WTC11 (cell line): ENCODE measurements at regions not wholly inside any gene's neighbourhood (a gene's known extent, or its start where the extent isn't known, plus 50 kb on each side); places are given as distances from the start of the nearest gene placed in this dataset.

Experiments
- ATAC-seq: fragments of 200-7000 bp; cut with Tn5 transposase; 2 replicates; pipeline ENCODE4 v1.10.0; 2021; ENCODE audit warnings: mild to moderate bottlenecking, moderate library complexity
- CTCF ChIA-PET: fragments of 300-600 bp; sonication (Branson Sonifier 250); formaldehyde crosslinking; loops from one replicate; lab custom pipeline; 2021; ENCODE audit warnings: antibody characterized with exemption; lab: Charles Lee
- POLR2A ChIA-PET: fragments of 350-600 bp; sonication (Branson Sonifier 250); formaldehyde crosslinking; loops from one replicate; lab custom pipeline; 2021; ENCODE audit warnings: antibody characterized with exemption; lab: Charles Lee
- DNase-seq: peaks from one replicate; pipeline ENCODE4 v3.0.0; 2021; ENCODE audit warnings: low spot score
- H3K27ac Mint-ChIP-seq: 2 replicates; pipeline ENCODE4 v1.8.0; 2021; ENCODE audit warnings: mixed read lengths
- H3K27me3 Mint-ChIP-seq: 2 replicates; pipeline ENCODE4 v1.8.0; 2021; ENCODE audit warnings: low read depth, mild to moderate bottlenecking, moderate library complexity, mixed read lengths
- H3K36me3 Mint-ChIP-seq: 2 replicates; pipeline ENCODE4 v1.8.0; 2021; ENCODE audit warnings: mixed read lengths
- H3K4me1 Mint-ChIP-seq: 2 replicates; pipeline ENCODE4 v1.8.0; 2022; ENCODE audit warnings: mixed read lengths
- H3K4me3 Mint-ChIP-seq: 2 replicates; pipeline ENCODE4 v1.8.0; 2021; ENCODE audit warnings: mild to moderate bottlenecking, moderate library complexity, mixed read lengths
- H3K9me3 Mint-ChIP-seq: 2 replicates; pipeline ENCODE4 v1.8.0; 2021; ENCODE audit warnings: mixed read lengths
- FOXP1 ChIP-seq: sonication (generic); formaldehyde crosslinking; IDR thresholded peaks from 2 replicates; pipeline ENCODE4 v1.8.0; 2022; ENCODE audit warnings: missing genetic modification reagents, mild to moderate bottlenecking, moderate library complexity, borderline replicate concordance
- GABPB1 ChIP-seq: sonication (generic); formaldehyde crosslinking; IDR thresholded peaks from 2 replicates; pipeline ENCODE4 v1.8.1; 2023; ENCODE audit warnings: mild to moderate bottlenecking, missing genetic modification reagents
- OVOL2 ChIP-seq: fragments of 250-450 bp; sonication (Bioruptor Pico); IDR thresholded peaks from 2 replicates; pipeline ENCODE4 v1.9.0; 2021; ENCODE audit warnings: mild to moderate bottlenecking, borderline replicate concordance
- SMAD3 ChIP-seq: sonication (generic); formaldehyde crosslinking; IDR thresholded peaks from 2 replicates; pipeline ENCODE4 v1.8.0; 2022; ENCODE audit warnings: missing genetic modification reagents, mild to moderate bottlenecking, borderline replicate concordance
- TP53 ChIP-seq: sonication (generic); formaldehyde crosslinking; IDR thresholded peaks from 2 replicates; pipeline ENCODE4 v1.8.1; 2023; ENCODE audit warnings: mild to moderate bottlenecking, missing genetic modification reagents
- ZBTB21 ChIP-seq: sonication (generic); formaldehyde crosslinking; IDR thresholded peaks from 2 replicates; pipeline ENCODE4 v1.8.1; 2023; ENCODE audit warnings: mild to moderate bottlenecking, missing genetic modification reagents, borderline replicate concordance
- ZNF121 ChIP-seq: sonication (generic); formaldehyde crosslinking; IDR thresholded peaks from 2 replicates; pipeline ENCODE4 v1.8.0; 2023; ENCODE audit warnings: missing genetic modification reagents
- ZNF219 ChIP-seq: sonication (generic); formaldehyde crosslinking; IDR thresholded peaks from 2 replicates; pipeline ENCODE4 v1.8.0; 2023; ENCODE audit warnings: missing genetic modification reagents, mild to moderate bottlenecking, borderline replicate concordance
- ZNF232 ChIP-seq: sonication (generic); formaldehyde crosslinking; IDR thresholded peaks from 2 replicates; pipeline ENCODE4 v1.8.0; 2022; ENCODE audit warnings: mild to moderate bottlenecking, missing genetic modification reagents
- ZNF396 ChIP-seq: fragments of 250-450 bp; sonication (Bioruptor Pico); IDR thresholded peaks from 2 replicates; pipeline ENCODE4 v1.8.0; 2021; ENCODE audit warnings: mild to moderate bottlenecking, moderate library complexity, borderline replicate concordance
- ZNF671 ChIP-seq: fragments of 250-450 bp; sonication (Bioruptor Pico); IDR thresholded peaks from 2 replicates; pipeline ENCODE4 v1.8.0; 2021; ENCODE audit warnings: mild to moderate bottlenecking
- TF ChIP-seq, protein P1 (sequence below): sonication (generic); formaldehyde crosslinking; conservative IDR thresholded peaks from 2 replicates; pipeline ENCODE4 v1.8.1; 2023; ENCODE audit warnings: mild to moderate bottlenecking, low read depth, missing genetic modification reagents, moderate library complexity
- TF ChIP-seq, protein P2 (sequence below): sonication (generic); formaldehyde crosslinking; IDR thresholded peaks from 2 replicates; pipeline ENCODE4 v1.8.1; 2022; ENCODE audit warnings: mild to moderate bottlenecking, moderate library complexity, missing genetic modification reagents
- TF ChIP-seq, protein P3 (sequence below): sonication (generic); formaldehyde crosslinking; IDR thresholded peaks from 2 replicates; pipeline ENCODE4 v1.8.1; 2022; ENCODE audit warnings: missing genetic modification reagents, borderline replicate concordance
- TF ChIP-seq, protein P4 (sequence below): fragments of 250-450 bp; sonication (Bioruptor Pico); IDR thresholded peaks from 2 replicates; pipeline ENCODE4 v1.9.0; 2021; ENCODE audit warnings: mild to moderate bottlenecking
- TF ChIP-seq, protein P5 (sequence below): sonication (generic); formaldehyde crosslinking; IDR thresholded peaks from 2 replicates; pipeline ENCODE4 v1.8.1; 2022; ENCODE audit warnings: low read depth, mild to moderate bottlenecking, moderate library complexity, missing genetic modification reagents, borderline replicate concordance
- TF ChIP-seq, protein P6 (sequence below): fragments of 250-450 bp; sonication (Bioruptor Pico); IDR thresholded peaks from 2 replicates; pipeline ENCODE4 v1.9.0; 2021; ENCODE audit warnings: mild to moderate bottlenecking
- TF ChIP-seq, protein P7 (sequence below): sonication (generic); formaldehyde crosslinking; IDR thresholded peaks from 2 replicates; pipeline ENCODE4 v1.8.1; 2022; ENCODE audit warnings: low read depth, missing genetic modification reagents, borderline replicate concordance

DNA sequence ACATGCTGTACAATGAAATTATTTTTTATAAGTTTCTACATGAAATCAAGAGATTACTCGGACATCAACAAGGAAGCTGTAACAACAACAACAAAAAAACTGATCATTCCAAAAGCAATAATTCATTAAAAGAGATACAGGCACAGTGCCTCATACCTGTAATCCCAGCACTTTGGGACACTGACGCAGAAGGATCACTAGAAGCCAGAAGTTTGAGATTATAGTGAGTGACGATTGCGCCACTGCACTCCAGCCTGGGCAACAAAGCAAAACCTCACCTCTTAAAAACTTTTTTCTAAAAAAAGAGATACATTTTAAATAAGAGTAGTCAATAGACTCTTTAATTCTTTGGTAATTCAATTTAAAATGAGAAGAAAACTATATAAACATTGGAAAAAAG is 364.3 kb downstream of the TNS1 start:
- no peaks in the 10 kb centered on the region for H3K9me3 Mint-ChIP-seq
- TF ChIP-seq OVOL2 (no peak), ZNF232 (CRISPR knock-in tag) (no peak), ZNF219 (CRISPR knock-in tag) (no peak), ZNF121 (no peak), GABPB1 (no peak), SMAD3 (CRISPR knock-in tag) (no peak), ZNF396 (CRISPR knock-in tag) (no peak), FOXP1 (CRISPR knock-in tag) (no peak), ZBTB21 (CRISPR knock-in tag) (no peak)
- TF ChIP-seq, protein P1, sequence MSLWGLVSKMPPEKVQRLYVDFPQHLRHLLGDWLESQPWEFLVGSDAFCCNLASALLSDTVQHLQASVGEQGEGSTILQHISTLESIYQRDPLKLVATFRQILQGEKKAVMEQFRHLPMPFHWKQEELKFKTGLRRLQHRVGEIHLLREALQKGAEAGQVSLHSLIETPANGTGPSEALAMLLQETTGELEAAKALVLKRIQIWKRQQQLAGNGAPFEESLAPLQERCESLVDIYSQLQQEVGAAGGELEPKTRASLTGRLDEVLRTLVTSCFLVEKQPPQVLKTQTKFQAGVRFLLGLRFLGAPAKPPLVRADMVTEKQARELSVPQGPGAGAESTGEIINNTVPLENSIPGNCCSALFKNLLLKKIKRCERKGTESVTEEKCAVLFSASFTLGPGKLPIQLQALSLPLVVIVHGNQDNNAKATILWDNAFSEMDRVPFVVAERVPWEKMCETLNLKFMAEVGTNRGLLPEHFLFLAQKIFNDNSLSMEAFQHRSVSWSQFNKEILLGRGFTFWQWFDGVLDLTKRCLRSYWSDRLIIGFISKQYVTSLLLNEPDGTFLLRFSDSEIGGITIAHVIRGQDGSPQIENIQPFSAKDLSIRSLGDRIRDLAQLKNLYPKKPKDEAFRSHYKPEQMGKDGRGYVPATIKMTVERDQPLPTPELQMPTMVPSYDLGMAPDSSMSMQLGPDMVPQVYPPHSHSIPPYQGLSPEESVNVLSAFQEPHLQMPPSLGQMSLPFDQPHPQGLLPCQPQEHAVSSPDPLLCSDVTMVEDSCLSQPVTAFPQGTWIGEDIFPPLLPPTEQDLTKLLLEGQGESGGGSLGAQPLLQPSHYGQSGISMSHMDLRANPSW (CRISPR knock-in tag) = no peak
- TF ChIP-seq, protein P2, sequence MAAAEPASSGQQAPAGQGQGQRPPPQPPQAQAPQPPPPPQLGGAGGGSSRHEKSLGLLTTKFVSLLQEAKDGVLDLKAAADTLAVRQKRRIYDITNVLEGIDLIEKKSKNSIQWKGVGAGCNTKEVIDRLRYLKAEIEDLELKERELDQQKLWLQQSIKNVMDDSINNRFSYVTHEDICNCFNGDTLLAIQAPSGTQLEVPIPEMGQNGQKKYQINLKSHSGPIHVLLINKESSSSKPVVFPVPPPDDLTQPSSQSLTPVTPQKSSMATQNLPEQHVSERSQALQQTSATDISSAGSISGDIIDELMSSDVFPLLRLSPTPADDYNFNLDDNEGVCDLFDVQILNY (CRISPR knock-in tag) = no peak
- TF ChIP-seq, protein P3, sequence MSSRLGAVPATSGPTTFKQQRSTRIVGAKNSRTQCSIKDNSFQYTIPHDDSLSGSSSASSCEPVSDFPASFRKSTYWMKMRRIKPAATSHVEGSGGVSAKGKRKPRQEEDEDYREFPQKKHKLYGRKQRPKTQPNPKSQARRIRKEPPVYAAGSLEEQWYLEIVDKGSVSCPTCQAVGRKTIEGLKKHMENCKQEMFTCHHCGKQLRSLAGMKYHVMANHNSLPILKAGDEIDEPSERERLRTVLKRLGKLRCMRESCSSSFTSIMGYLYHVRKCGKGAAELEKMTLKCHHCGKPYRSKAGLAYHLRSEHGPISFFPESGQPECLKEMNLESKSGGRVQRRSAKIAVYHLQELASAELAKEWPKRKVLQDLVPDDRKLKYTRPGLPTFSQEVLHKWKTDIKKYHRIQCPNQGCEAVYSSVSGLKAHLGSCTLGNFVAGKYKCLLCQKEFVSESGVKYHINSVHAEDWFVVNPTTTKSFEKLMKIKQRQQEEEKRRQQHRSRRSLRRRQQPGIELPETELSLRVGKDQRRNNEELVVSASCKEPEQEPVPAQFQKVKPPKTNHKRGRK = no peak
- TF ChIP-seq, protein P4, sequence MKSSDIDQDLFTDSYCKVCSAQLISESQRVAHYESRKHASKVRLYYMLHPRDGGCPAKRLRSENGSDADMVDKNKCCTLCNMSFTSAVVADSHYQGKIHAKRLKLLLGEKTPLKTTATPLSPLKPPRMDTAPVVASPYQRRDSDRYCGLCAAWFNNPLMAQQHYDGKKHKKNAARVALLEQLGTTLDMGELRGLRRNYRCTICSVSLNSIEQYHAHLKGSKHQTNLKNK (CRISPR knock-in tag) = no peak
- TF ChIP-seq, all 79 proteins: peak for 0
- H3K36me3 Mint-ChIP-seq = no peaks in the 10 kb centered on the region
- ATAC-seq = no peak
- no peak for DNase-seq
- ChIA-PET POLR2A (no interaction called here), CTCF (no interaction called here)
- no peak overlapping the region for H3K27ac Mint-ChIP-seq
- no peak overlapping the region for H3K4me3 Mint-ChIP-seq
- H3K4me1 Mint-ChIP-seq = no peaks in the 10 kb centered on the region
- no peaks in the 10 kb centered on the region; the same call in 1 of the 2 replicates for H3K27me3 Mint-ChIP-seq

DNA sequence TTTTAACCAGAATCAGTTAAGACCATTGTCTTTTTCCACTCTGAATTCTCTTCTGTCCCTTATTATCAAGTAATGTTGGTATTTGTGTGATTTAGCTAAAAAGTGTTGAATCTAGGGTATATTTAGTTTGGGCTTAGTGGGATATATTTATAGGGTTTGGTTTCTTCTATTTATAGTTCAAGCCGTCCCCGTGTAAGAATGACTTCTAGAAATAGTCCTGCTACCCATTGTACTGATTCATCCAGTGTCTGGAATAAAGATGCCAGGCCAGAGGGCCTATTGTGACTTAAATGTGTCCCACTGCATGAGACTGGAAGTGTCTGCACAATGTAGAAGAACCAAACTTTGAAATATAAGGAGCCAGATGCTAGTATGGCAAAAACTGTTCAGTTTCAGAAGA is 364.8 kb downstream of the TNS1 start:
- no peak overlapping the region for H3K27ac Mint-ChIP-seq
- no peaks in the 10 kb centered on the region for H3K4me1 Mint-ChIP-seq
- no peak for ATAC-seq
- no peaks in the 10 kb centered on the region for H3K36me3 Mint-ChIP-seq
- POLR2A ChIA-PET = no interaction called here
- no peak for TF ChIP-seq GABPB1
- TF ChIP-seq, all 79 proteins: peak for 0
- Mint-ChIP-seq H3K9me3 (no peaks in the 10 kb centered on the region), H3K4me3 (no peak overlapping the region), H3K27me3 (no peaks in the 10 kb centered on the region; the same call in 1 of the 2 replicates)
- no peak for DNase-seq
- CTCF ChIA-PET = interaction anchor here (5.3 kb wide), 1 partner anchor 13 kb away, joined by 29 read pairs; no protein-coding TSS in a partner anchor

DNA sequence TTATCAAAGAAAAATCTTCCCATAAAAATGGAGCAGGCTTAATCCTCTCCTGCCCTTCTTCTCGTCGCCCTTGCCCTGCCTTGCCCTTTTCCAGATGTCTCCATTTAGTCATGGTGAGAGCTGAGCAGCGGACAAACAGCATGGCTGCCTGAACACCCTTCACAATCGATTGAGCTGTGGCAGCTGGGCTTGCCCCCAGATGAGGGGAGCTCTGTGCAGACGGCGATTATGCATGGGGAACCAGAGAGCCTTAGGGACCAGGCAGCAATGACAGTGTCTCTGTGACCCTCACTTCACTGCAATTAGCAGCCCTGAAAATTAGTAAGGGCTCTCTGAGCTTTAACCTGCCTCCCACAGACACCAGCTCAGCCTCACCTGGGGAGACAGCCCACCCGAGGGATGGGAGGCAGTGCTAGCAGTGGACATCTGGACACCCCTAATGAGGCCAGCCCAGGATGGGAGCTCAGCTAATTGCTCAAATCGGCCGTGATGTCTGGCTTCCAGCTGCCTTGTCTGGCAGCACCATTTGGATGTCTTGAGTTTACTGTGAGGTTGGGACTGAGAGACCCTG is 365.7 kb downstream of the TNS1 start:
- DNase-seq (no peak), ATAC-seq (no peak)
- ChIA-PET POLR2A (no interaction called here), CTCF (interaction anchor here (5.3 kb wide), 1 partner anchor 14 kb away, joined by 29 read pairs; no protein-coding TSS in a partner anchor)
- no peaks in the 10 kb centered on the region for H3K36me3 Mint-ChIP-seq
- no peak overlapping the region for H3K27ac Mint-ChIP-seq
- no peaks in the 10 kb centered on the region for H3K4me1 Mint-ChIP-seq
- H3K9me3 Mint-ChIP-seq = no peaks in the 10 kb centered on the region
- no peak overlapping the region for H3K4me3 Mint-ChIP-seq
- no peaks in the 10 kb centered on the region; the same call in 1 of the 2 replicates for H3K27me3 Mint-ChIP-seq
- no peak for TF ChIP-seq ZNF671 (CRISPR knock-in tag)
- TF ChIP-seq, protein P5, sequence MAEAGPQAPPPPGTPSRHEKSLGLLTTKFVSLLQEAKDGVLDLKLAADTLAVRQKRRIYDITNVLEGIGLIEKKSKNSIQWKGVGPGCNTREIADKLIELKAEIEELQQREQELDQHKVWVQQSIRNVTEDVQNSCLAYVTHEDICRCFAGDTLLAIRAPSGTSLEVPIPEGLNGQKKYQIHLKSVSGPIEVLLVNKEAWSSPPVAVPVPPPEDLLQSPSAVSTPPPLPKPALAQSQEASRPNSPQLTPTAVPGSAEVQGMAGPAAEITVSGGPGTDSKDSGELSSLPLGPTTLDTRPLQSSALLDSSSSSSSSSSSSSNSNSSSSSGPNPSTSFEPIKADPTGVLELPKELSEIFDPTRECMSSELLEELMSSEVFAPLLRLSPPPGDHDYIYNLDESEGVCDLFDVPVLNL (CRISPR knock-in tag) = no peak
- TF ChIP-seq, protein P6, sequence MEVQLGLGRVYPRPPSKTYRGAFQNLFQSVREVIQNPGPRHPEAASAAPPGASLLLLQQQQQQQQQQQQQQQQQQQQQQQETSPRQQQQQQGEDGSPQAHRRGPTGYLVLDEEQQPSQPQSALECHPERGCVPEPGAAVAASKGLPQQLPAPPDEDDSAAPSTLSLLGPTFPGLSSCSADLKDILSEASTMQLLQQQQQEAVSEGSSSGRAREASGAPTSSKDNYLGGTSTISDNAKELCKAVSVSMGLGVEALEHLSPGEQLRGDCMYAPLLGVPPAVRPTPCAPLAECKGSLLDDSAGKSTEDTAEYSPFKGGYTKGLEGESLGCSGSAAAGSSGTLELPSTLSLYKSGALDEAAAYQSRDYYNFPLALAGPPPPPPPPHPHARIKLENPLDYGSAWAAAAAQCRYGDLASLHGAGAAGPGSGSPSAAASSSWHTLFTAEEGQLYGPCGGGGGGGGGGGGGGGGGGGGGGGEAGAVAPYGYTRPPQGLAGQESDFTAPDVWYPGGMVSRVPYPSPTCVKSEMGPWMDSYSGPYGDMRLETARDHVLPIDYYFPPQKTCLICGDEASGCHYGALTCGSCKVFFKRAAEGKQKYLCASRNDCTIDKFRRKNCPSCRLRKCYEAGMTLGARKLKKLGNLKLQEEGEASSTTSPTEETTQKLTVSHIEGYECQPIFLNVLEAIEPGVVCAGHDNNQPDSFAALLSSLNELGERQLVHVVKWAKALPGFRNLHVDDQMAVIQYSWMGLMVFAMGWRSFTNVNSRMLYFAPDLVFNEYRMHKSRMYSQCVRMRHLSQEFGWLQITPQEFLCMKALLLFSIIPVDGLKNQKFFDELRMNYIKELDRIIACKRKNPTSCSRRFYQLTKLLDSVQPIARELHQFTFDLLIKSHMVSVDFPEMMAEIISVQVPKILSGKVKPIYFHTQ (CRISPR knock-in tag) = no peak
- TF ChIP-seq, protein P7, sequence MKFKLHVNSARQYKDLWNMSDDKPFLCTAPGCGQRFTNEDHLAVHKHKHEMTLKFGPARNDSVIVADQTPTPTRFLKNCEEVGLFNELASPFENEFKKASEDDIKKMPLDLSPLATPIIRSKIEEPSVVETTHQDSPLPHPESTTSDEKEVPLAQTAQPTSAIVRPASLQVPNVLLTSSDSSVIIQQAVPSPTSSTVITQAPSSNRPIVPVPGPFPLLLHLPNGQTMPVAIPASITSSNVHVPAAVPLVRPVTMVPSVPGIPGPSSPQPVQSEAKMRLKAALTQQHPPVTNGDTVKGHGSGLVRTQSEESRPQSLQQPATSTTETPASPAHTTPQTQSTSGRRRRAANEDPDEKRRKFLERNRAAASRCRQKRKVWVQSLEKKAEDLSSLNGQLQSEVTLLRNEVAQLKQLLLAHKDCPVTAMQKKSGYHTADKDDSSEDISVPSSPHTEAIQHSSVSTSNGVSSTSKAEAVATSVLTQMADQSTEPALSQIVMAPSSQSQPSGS (CRISPR knock-in tag) = no peak
- TF ChIP-seq, protein P3 = no peak
- TF ChIP-seq TP53 = no peak
